ENCODE measurements at regions not wholly inside any gene's neighbourhood (a gene's known extent, or its start where the extent isn't known, plus 50 kb on each side); places are given as distances from the start of the nearest gene placed in this dataset.
"Not testable (repeated sequence)": the region's sequence is repeated elsewhere in the genome, so short reads cannot be mapped to it uniquely, and the experiment has no call there.

GRCh38 chr10:107966826-107967225 is 802.3 kb upstream of the SORCS1 start:
- DNase-seq (ENCODE audit: extremely low spot score) = no peak
- intact Hi-C loops (cut with DNase I) = no loop called here
- H3K4me1 ChIP-seq = no peaks in the 10 kb centered on the region
- no peaks in the 10 kb centered on the region for H3K36me3 ChIP-seq
- H3K27ac ChIP-seq (replicated peaks in 1 of 4) = no peak overlapping the region
- no peaks in the 10 kb centered on the region for H3K27me3 ChIP-seq
- no peak for TF ChIP-seq CTCF (IDR thresholded peaks at IDR 0.05)
- no peak for TF ChIP-seq POLR2A (IDR thresholded peaks at IDR 0.05; ENCODE audit: low read depth)
- no peak for TF ChIP-seq POLR2AphosphoS5 (IDR thresholded peaks at IDR 0.05)
- no peak for TF ChIP-seq EP300 (IDR thresholded peaks at IDR 0.05)
- H3K9me3 ChIP-seq = no peaks in the 10 kb centered on the region
- H3K4me3 ChIP-seq = no peak overlapping the region

- DNase-seq (ENCODE audit: extremely low spot score) = no peak
- intact Hi-C loops (cut with DNase I) = no loop called here
- 53% methylated on average over 6 of the region's 6 CpGs for WGBS
- no peak for TF ChIP-seq POLR2A (IDR thresholded peaks at IDR 0.05; ENCODE audit: low read depth)
- TF ChIP-seq POLR2AphosphoS5 (IDR thresholded peaks at IDR 0.05) = no peak
- TF ChIP-seq EP300 (IDR thresholded peaks at IDR 0.05) = no peak
- TF ChIP-seq CTCF (IDR thresholded peaks at IDR 0.05) = no peak
- H3K27me3 ChIP-seq = no peaks in the 10 kb centered on the region
- H3K27ac ChIP-seq (replicated peaks in 1 of 4) = no peak overlapping the region
- no peaks in the 10 kb centered on the region for H3K4me1 ChIP-seq
- no peak overlapping the region for H3K4me3 ChIP-seq
- no peaks in the 10 kb centered on the region for H3K36me3 ChIP-seq
- no peaks in the 10 kb centered on the region for H3K9me3 ChIP-seq
Observed at GRCh38 chr10:107952649-107953556, 788.4 kb upstream of the SORCS1 start.

GRCh38 chr10:107950411-107951062 is 786.0 kb upstream of the SORCS1 start:
- DNase-seq (ENCODE audit: extremely low spot score); H3K4me1 ChIP-seq; H3K4me3 ChIP-seq; H3K36me3 ChIP-seq; H3K27me3 ChIP-seq; intact Hi-C loops (cut with DNase I); H3K9me3 ChIP-seq; H3K27ac ChIP-seq (replicated peaks in 1 of 4): not testable (repeated sequence)
- 90% methylated on average over 14 of the region's 33 CpGs for WGBS

GRCh38 chr10:107942826-107943225 is 778.3 kb upstream of the SORCS1 start:
- H3K4me3 ChIP-seq = no peak overlapping the region
- intact Hi-C loops (cut with DNase I) = no loop called here
- no peaks in the 10 kb centered on the region for H3K36me3 ChIP-seq
- H3K27me3 ChIP-seq = no peaks in the 10 kb centered on the region
- H3K9me3 ChIP-seq = peaks cover 0 to 4% (median 0%) of the 10 kb centered on the region in 4 donors
- no peak for TF ChIP-seq POLR2AphosphoS5 (IDR thresholded peaks at IDR 0.05)
- TF ChIP-seq POLR2A (IDR thresholded peaks at IDR 0.05; ENCODE audit: low read depth) = no peak
- TF ChIP-seq EP300 (IDR thresholded peaks at IDR 0.05) = no peak
- no peak for TF ChIP-seq CTCF (IDR thresholded peaks at IDR 0.05)
- no peak for DNase-seq (ENCODE audit: extremely low spot score)
- no peaks in the 10 kb centered on the region for H3K4me1 ChIP-seq
- no peak overlapping the region for H3K27ac ChIP-seq (replicated peaks in 1 of 4)

- Histone ChIP-seq H3K36me3 (no peaks in the 10 kb centered on the region), H3K9me3 (no peaks in the 10 kb centered on the region), H3K27me3 (no peaks in the 10 kb centered on the region), H3K27ac (replicated peaks in 1 of 4) (no peak overlapping the region), H3K4me3 (no peak overlapping the region), H3K4me1 (no peaks in the 10 kb centered on the region)
- intact Hi-C loops (cut with DNase I) = no loop called here
- DNase-seq (ENCODE audit: extremely low spot score) = no peak
- WGBS = 81% methylated on average over 2 of the region's 2 CpGs
- TF ChIP-seq POLR2A (IDR thresholded peaks at IDR 0.05; ENCODE audit: low read depth) (no peak), POLR2AphosphoS5 (IDR thresholded peaks at IDR 0.05) (no peak)
Observed at GRCh38 chr10:107933076-107933475, 768.6 kb upstream of the SORCS1 start.
